ENCODE measurements at regions not wholly inside any gene's neighbourhood (a gene's known extent, or its start where the extent isn't known, plus 50 kb on each side); places are given as distances from the start of the nearest gene placed in this dataset.

GRCh38 chr3:139260041-139260486 is 83.8 kb upstream of the MRPS22 start:
- 71 to 75% methylated on average over 3 of the region's 3 CpGs for WGBS, 2 experiments (ENCODE audit: low coverage in 1 of 2, low lambda C conversion rate in 2 of 2, missing lambda C conversion rate in 2 of 2)
- in situ Hi-C loops (cut with MboI) = no loop called here

GRCh38 chr3:139260793-139261736 is 82.8 kb upstream of the MRPS22 start:
- Histone ChIP-seq H3K4me3 (no peak overlapping the region), H3K9me3 (ENCODE audit: low read depth) (no peaks in the 10 kb centered on the region), H2AFZ (no peak overlapping the region), H4K20me1 (ENCODE audit: insufficient read depth) (no peaks in the 10 kb centered on the region), H3K27ac (no peak overlapping the region), H3F3A (ENCODE audit: insufficient read depth) (no peaks in the 10 kb centered on the region), H3K4me1 (ENCODE audit: insufficient read depth) (no peaks in the 10 kb centered on the region), H3K4me2 (ENCODE audit: unreplicated experiment) (no peak overlapping the region), H3K27me3 (replicated peaks; ENCODE audit: insufficient read depth) (no peaks in the 10 kb centered on the region), H3K79me2 (ENCODE audit: insufficient read depth) (no peaks in the 10 kb centered on the region), H3K9ac (no peak overlapping the region), H3K36me3 (ENCODE audit: low read depth) (no peaks in the 10 kb centered on the region), H3K9me2 (ENCODE audit: insufficient read depth) (no peaks in the 10 kb centered on the region)
- in situ Hi-C loops (cut with MboI) = no loop called here
- no peak for DNase-seq
- no peak for TF ChIP-seq EZH2phosphoT487 (IDR thresholded peaks at IDR 0.05; ENCODE audit: insufficient read depth, low read depth)
- no peak for TF ChIP-seq EZH2 (IDR thresholded peaks at IDR 0.05; ENCODE audit: insufficient read depth, poor library complexity, severe bottlenecking)
- WGBS, 2 experiments (ENCODE audit: low coverage in 1 of 2, low lambda C conversion rate in 2 of 2, missing lambda C conversion rate in 2 of 2) = 89% methylated on average over 8 of the region's 8 CpGs

More at GRCh38 chr3:139260041-139260486, 83.8 kb upstream of the MRPS22 start:
- H3K9ac ChIP-seq = no peak overlapping the region
- H3K79me2 ChIP-seq (ENCODE audit: insufficient read depth) = no peaks in the 10 kb centered on the region
- H3K27me3 ChIP-seq (replicated peaks; ENCODE audit: insufficient read depth) = no peaks in the 10 kb centered on the region
- no peaks in the 10 kb centered on the region for H4K20me1 ChIP-seq (ENCODE audit: insufficient read depth)
- H3K36me3 ChIP-seq (ENCODE audit: low read depth) = no peaks in the 10 kb centered on the region
- no peak overlapping the region for H3K27ac ChIP-seq
- no peaks in the 10 kb centered on the region for H3K4me1 ChIP-seq (ENCODE audit: insufficient read depth)
- H3K9me3 ChIP-seq (ENCODE audit: low read depth) = no peaks in the 10 kb centered on the region
- no peak overlapping the region for H3K4me2 ChIP-seq (ENCODE audit: unreplicated experiment)
- H2AFZ ChIP-seq = no peak overlapping the region
- H3K4me3 ChIP-seq = no peak overlapping the region
- DNase-seq = no peak
- no peak for TF ChIP-seq EZH2phosphoT487 (IDR thresholded peaks at IDR 0.05; ENCODE audit: insufficient read depth, low read depth)
- no peak for TF ChIP-seq EZH2 (IDR thresholded peaks at IDR 0.05; ENCODE audit: insufficient read depth, poor library complexity, severe bottlenecking)
- no peaks in the 10 kb centered on the region for H3F3A ChIP-seq (ENCODE audit: insufficient read depth)
- H3K9me2 ChIP-seq (ENCODE audit: insufficient read depth) = no peaks in the 10 kb centered on the region

- no peaks in the 10 kb centered on the region for H3K36me3 ChIP-seq (ENCODE audit: low read depth)
- H3K27ac ChIP-seq = no peak overlapping the region
- H3K9me3 ChIP-seq (ENCODE audit: low read depth) = no peaks in the 10 kb centered on the region
- TF ChIP-seq EZH2 (IDR thresholded peaks at IDR 0.05; ENCODE audit: insufficient read depth, poor library complexity, severe bottlenecking) (no peak), EZH2phosphoT487 (IDR thresholded peaks at IDR 0.05; ENCODE audit: insufficient read depth, low read depth) (no peak)
- H3K4me2 ChIP-seq (ENCODE audit: unreplicated experiment) = no peak overlapping the region
- H3K27me3 ChIP-seq (replicated peaks; ENCODE audit: insufficient read depth) = no peaks in the 10 kb centered on the region
- no peak for DNase-seq
- H3K4me1 ChIP-seq (ENCODE audit: insufficient read depth) = no peaks in the 10 kb centered on the region
- no peaks in the 10 kb centered on the region for H4K20me1 ChIP-seq (ENCODE audit: insufficient read depth)
- H3K9ac ChIP-seq = no peak overlapping the region
- no peaks in the 10 kb centered on the region for H3F3A ChIP-seq (ENCODE audit: insufficient read depth)
- H3K79me2 ChIP-seq (ENCODE audit: insufficient read depth) = no peaks in the 10 kb centered on the region
- in situ Hi-C loops (cut with MboI) = no loop called here
- H3K4me3 ChIP-seq = no peak overlapping the region
- no peak overlapping the region for H2AFZ ChIP-seq
- no peaks in the 10 kb centered on the region for H3K9me2 ChIP-seq (ENCODE audit: insufficient read depth)
- 76 to 79% methylated on average over 7 of the region's 7 CpGs for WGBS, 2 experiments (ENCODE audit: low coverage in 1 of 2, low lambda C conversion rate in 2 of 2, missing lambda C conversion rate in 2 of 2)
Observed at GRCh38 chr3:139261754-139262586, 81.8 kb upstream of the MRPS22 start.

- H2AFZ ChIP-seq = no peak overlapping the region
- no peaks in the 10 kb centered on the region for H3K79me2 ChIP-seq (ENCODE audit: insufficient read depth)
- no peaks in the 10 kb centered on the region for H3K9me2 ChIP-seq (ENCODE audit: insufficient read depth)
- H3K4me2 ChIP-seq (ENCODE audit: unreplicated experiment) = no peak overlapping the region
- no peaks in the 10 kb centered on the region for H3K27me3 ChIP-seq (replicated peaks; ENCODE audit: insufficient read depth)
- in situ Hi-C loops (cut with MboI) = no loop called here
- TF ChIP-seq EZH2 (IDR thresholded peaks at IDR 0.05; ENCODE audit: insufficient read depth, poor library complexity, severe bottlenecking) (no peak), EZH2phosphoT487 (IDR thresholded peaks at IDR 0.05; ENCODE audit: insufficient read depth, low read depth) (no peak)
- no peaks in the 10 kb centered on the region for H3K9me3 ChIP-seq (ENCODE audit: low read depth)
- WGBS, 2 experiments (ENCODE audit: low coverage in 1 of 2, low lambda C conversion rate in 2 of 2, missing lambda C conversion rate in 2 of 2) = 96 to 98% methylated on average over 4 of the region's 4 CpGs
- H3F3A ChIP-seq (ENCODE audit: insufficient read depth) = no peaks in the 10 kb centered on the region
- no peaks in the 10 kb centered on the region for H3K4me1 ChIP-seq (ENCODE audit: insufficient read depth)
- H3K36me3 ChIP-seq (ENCODE audit: low read depth) = no peaks in the 10 kb centered on the region
- no peaks in the 10 kb centered on the region for H4K20me1 ChIP-seq (ENCODE audit: insufficient read depth)
- no peak overlapping the region for H3K4me3 ChIP-seq
- no peak overlapping the region for H3K27ac ChIP-seq
- no peak overlapping the region for H3K9ac ChIP-seq
- DNase-seq = no peak
Observed at GRCh38 chr3:139263798-139264197, 80.0 kb upstream of the MRPS22 start.
